ENCODE measurements at regions not wholly inside any gene's neighbourhood (a gene's known extent, or its start where the extent isn't known, plus 50 kb on each side); places are given as distances from the start of the nearest gene placed in this dataset.
"Not testable (repeated sequence)": the region's sequence is repeated elsewhere in the genome, so short reads cannot be mapped to it uniquely, and the experiment has no call there.

GRCh38 chr6:48606618-48607017, 495.6 kb upstream of the PTCHD4 start:
- no peak for DNase-seq (ENCODE audit: low read depth, low spot score)
- in situ Hi-C loops (cut with HindIII; ENCODE audit: low sequenced_read_pairs), result no loop called here
- TF ChIP-seq, protein P1, sequence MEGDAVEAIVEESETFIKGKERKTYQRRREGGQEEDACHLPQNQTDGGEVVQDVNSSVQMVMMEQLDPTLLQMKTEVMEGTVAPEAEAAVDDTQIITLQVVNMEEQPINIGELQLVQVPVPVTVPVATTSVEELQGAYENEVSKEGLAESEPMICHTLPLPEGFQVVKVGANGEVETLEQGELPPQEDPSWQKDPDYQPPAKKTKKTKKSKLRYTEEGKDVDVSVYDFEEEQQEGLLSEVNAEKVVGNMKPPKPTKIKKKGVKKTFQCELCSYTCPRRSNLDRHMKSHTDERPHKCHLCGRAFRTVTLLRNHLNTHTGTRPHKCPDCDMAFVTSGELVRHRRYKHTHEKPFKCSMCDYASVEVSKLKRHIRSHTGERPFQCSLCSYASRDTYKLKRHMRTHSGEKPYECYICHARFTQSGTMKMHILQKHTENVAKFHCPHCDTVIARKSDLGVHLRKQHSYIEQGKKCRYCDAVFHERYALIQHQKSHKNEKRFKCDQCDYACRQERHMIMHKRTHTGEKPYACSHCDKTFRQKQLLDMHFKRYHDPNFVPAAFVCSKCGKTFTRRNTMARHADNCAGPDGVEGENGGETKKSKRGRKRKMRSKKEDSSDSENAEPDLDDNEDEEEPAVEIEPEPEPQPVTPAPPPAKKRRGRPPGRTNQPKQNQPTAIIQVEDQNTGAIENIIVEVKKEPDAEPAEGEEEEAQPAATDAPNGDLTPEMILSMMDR (IDR thresholded peaks at IDR 0.05; ENCODE audit: low read depth, low read length), result no peak
- H3K4me3 ChIP-seq (ENCODE audit: low read depth, low read length), result no peak overlapping the region

DNA sequence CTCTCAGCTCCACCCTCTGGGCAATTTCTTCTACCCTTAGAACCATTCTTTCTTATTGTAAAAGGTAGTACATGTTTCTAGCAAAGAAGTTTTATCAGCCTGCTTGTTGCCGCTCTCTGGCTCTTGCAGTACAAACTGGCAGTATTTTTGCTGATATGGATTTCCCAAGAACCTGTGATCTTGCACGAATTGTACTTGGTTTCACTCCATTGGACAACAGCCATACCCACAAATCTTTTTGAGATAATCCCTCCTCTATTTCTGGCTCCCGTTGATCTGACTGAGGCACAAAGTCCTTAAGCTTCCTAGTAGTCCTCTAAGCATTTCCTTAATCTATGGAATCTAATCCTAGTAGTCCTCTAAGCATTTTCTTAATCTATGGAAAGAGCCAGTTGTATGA, 487.0 kb upstream of the PTCHD4 start:
- TF ChIP-seq, protein P1 (IDR thresholded peaks at IDR 0.05; ENCODE audit: low read depth, low read length), result no peak
- H3K4me3 ChIP-seq (ENCODE audit: low read depth, low read length), result no peak overlapping the region
- in situ Hi-C loops (cut with HindIII; ENCODE audit: low sequenced_read_pairs), result no loop called here
- no peak for DNase-seq (ENCODE audit: low read depth, low spot score)

DNA sequence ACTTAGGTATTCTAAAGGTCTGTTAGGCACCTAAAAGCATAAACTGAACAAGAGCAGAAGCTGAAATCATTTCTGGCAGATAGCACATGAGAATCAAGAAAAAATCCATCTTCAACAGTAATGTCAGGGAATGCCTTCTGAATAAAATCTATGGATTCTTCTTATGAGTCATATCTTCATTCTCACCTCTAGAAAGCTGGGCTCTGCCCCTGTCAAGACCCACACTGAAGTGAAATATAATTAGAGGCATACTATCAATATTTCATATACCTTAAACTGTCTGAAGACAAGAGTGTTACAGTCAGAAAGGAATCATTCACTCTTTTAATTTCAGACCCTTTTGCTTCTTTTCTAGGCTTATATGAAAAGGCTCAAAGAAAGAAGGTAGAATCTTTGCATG, 485.8 kb upstream of the PTCHD4 start:
- H3K4me3 ChIP-seq (ENCODE audit: low read depth, low read length), result no peak overlapping the region
- TF ChIP-seq, protein P1 (IDR thresholded peaks at IDR 0.05; ENCODE audit: low read depth, low read length), result no peak
- in situ Hi-C loops (cut with HindIII; ENCODE audit: low sequenced_read_pairs), result no loop called here
- DNase-seq (ENCODE audit: low read depth, low spot score), result no peak

DNA sequence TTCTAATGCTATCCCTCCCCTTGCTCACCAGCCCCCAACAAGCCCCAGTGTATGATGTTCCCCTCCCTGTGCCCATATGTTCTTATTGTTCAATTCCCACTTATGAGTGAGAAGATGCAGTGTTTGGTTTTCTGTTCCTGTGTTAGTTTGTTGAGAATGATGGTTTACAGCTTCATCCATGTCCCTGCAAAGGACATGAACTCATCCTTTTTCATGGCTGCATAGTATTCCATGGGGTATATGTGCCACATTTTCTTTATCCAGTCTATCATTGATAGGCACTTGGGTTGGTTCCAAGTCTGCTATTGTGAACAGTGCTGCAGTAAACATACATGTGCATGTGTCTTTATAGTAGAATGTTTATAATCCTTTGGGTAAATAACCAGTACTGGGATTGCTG, 480.2 kb upstream of the PTCHD4 start:
- in situ Hi-C loops (cut with HindIII; ENCODE audit: low sequenced_read_pairs); DNase-seq (ENCODE audit: low read depth, low spot score); H3K4me3 ChIP-seq (ENCODE audit: low read depth, low read length): not testable (repeated sequence)

- DNase-seq (ENCODE audit: low read depth, low spot score), result no peak
- no peak overlapping the region for H3K4me3 ChIP-seq (ENCODE audit: low read depth, low read length)
- in situ Hi-C loops (cut with HindIII; ENCODE audit: low sequenced_read_pairs), result no loop called here
- TF ChIP-seq, protein P1 (IDR thresholded peaks at IDR 0.05; ENCODE audit: low read depth, low read length), result no peak
These were observed 473.8 kb upstream of the PTCHD4 start for GRCh38 chr6:48584846-48585245.

GRCh38 chr6:48570656-48571055, 459.7 kb upstream of the PTCHD4 start:
- in situ Hi-C loops (cut with HindIII; ENCODE audit: low sequenced_read_pairs), result no loop called here
- H3K4me3 ChIP-seq (ENCODE audit: low read depth, low read length), result no peak overlapping the region
- TF ChIP-seq, protein P1 (IDR thresholded peaks at IDR 0.05; ENCODE audit: low read depth, low read length), result no peak
- DNase-seq (ENCODE audit: low read depth, low spot score), result no peak

DNA sequence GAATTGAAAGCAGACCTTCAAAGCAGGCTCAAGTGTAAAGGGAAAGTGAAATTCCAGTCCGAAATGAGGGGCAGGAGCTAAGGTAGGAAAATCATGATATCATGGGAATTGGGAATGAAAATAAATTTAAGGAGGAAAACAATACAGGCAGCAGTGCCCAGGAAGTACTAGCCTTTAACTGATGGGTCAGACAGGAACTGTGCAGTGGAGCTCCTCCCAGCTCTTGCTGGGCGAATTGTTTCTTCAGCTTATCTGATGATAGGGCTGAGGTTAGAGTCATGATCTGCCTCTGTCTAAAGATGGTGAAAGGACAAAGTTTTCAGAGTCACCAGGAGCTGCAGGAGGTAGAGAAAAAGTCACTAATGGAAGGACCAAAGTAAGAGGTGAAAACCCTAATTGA, 457.9 kb upstream of the PTCHD4 start:
- H3K4me3 ChIP-seq (ENCODE audit: low read depth, low read length), result no peak overlapping the region
- in situ Hi-C loops (cut with HindIII; ENCODE audit: low sequenced_read_pairs), result no loop called here
- DNase-seq (ENCODE audit: low read depth, low spot score), result no peak
- TF ChIP-seq, protein P1 (IDR thresholded peaks at IDR 0.05; ENCODE audit: low read depth, low read length), result no peak

All from astrocyte of the spinal cord (primary cell).